ENCODE measurements at regions not wholly inside any gene's neighbourhood (a gene's known extent, or its start where the extent isn't known, plus 50 kb on each side); places are given as distances from the start of the nearest gene placed in this dataset.
A peak's percentile ranks its signal among the peaks of the same experiment; 100 is the strongest.

DNA sequence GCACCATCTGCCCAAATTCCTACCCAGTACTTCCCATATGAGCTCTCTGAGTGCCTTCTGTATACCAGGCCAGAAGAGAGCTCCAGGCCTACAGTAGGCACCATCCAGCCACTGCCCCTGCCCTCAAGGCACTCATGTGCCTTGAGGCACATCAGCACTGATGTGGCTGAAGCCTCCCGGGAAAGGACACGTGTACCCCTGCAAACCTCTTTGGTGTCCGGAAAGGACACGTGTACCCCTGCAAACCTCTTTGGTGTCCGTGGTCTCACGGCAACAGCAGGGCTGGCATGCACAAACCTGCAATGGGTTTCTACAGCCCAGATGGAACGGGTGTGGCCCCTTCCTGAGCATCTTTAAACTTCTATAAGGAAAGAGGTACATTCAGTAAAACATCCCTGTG lies 209.4 kb upstream of the IGF1R start:
- DNase-seq (no peak), ATAC-seq (no peak)
- H3K27ac ChIP-seq = no peak overlapping the region
- peaks cover 0 to 4% (median 0%) of the 10 kb centered on the region in 3 donors for H3K27me3 ChIP-seq (ENCODE audit: insufficient read depth in 3 of 3, low read length in 2 of 3)
- no peak overlapping the region for H3K4me3 ChIP-seq
- H3K9me3 ChIP-seq = no peaks in the 10 kb centered on the region
- intact Hi-C loops (cut with DNase I) = no loop called here
- H3K4me1 ChIP-seq = no peaks in the 10 kb centered on the region
- H3K36me3 ChIP-seq (ENCODE audit: insufficient read depth in 1 of 2, low read depth in 1 of 2) = no peaks in the 10 kb centered on the region
- no peak for TF ChIP-seq CTCF (IDR thresholded peaks at IDR 0.05)
- WGBS, 3 donors = 93 to 94% (median 94%) methylated on average over 7 of the region's 7 CpGs

GRCh38 chr15:98439523-98439942 lies 208.8 kb upstream of the IGF1R start:
- TF ChIP-seq CTCF (IDR thresholded peaks at IDR 0.05) = no peak
- WGBS, 3 donors = 65 to 69% (median 68%) methylated on average over 6 of the region's 6 CpGs
- no peak for ATAC-seq

DNA sequence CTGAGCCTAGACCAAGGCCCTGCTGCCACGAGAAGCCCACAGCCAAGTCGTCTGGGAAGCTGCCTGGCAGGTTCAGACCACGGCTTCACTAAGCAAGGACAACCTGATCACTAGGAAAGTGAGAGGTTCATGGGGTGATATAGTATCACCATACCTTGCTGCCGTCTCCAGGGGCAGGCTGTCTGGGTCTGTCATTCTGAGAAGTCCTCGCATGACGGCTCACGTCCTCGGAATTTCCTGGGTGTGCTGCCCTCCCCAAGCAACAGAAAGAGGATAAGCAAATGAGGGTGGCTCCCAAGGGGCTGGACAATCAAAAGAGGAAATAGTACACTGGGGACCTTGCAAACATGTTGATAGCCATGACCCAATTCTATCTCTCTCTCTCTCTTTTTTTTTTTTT lies 207.4 kb upstream of the IGF1R start:
- no peaks in the 10 kb centered on the region for H3K9me3 ChIP-seq
- TF ChIP-seq CTCF (IDR thresholded peaks at IDR 0.05) = no peak
- H3K27ac ChIP-seq = no peak overlapping the region
- no peaks in the 10 kb centered on the region for H3K36me3 ChIP-seq (ENCODE audit: insufficient read depth in 1 of 2, low read depth in 1 of 2)
- H3K4me1 ChIP-seq = no peaks in the 10 kb centered on the region
- 40 to 69% (median 40%) methylated on average over 8 of the region's 8 CpGs for WGBS, 3 donors
- no peak overlapping the region for H3K4me3 ChIP-seq
- DNase-seq (no peak), ATAC-seq (no peak)
- peaks cover 0 to 7% (median 1%) of the 10 kb centered on the region in 3 donors for H3K27me3 ChIP-seq (ENCODE audit: insufficient read depth in 3 of 3, low read length in 2 of 3)
- intact Hi-C loops (cut with DNase I) = loop anchor here (5.0 to 10.0 kb wide), 3 partner anchors 464 to 636 kb away; no protein-coding TSS in a partner anchor

More at GRCh38 chr15:98439523-98439942, 208.8 kb upstream of the IGF1R start:
- intact Hi-C loops (cut with DNase I) = no loop called here
- Histone ChIP-seq H3K4me1 (no peaks in the 10 kb centered on the region), H3K36me3 (ENCODE audit: insufficient read depth in 1 of 2, low read depth in 1 of 2) (no peaks in the 10 kb centered on the region), H3K27ac (no peak overlapping the region), H3K27me3 (ENCODE audit: insufficient read depth in 3 of 3, low read length in 2 of 3) (peaks cover 0 to 5% (median 3%) of the 10 kb centered on the region in 3 donors), H3K9me3 (no peaks in the 10 kb centered on the region), H3K4me3 (no peak overlapping the region)
- no peak for DNase-seq

DNA sequence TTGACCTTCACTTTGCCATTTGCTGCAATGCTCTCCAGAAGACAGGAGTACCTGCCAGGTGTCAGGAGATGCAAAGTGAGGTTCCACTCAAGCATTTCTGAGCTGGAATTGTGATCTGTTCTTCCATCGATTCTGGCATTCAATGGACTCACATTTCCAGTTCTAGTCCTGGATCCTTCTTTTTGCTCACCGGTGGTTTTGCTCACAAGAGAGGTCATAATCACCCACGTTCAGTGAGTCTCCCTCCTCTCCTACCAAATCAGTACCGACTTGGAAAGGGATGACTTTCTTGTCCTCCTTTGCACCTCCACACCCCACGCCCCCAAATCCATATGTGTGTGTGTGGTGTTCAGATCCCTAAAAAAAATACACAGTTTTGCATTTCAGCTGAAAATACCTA lies 206.7 kb upstream of the IGF1R start:
- no peak for DNase-seq
- 68 to 75% (median 73%) methylated on average over 5 of the region's 5 CpGs for WGBS, 3 donors
- TF ChIP-seq CTCF (IDR thresholded peaks at IDR 0.05) = no peak
- ATAC-seq = no peak
- peaks cover 0 to 7% (median 2%) of the 10 kb centered on the region in 3 donors for H3K27me3 ChIP-seq (ENCODE audit: insufficient read depth in 3 of 3, low read length in 2 of 3)
- H3K4me1 ChIP-seq = no peaks in the 10 kb centered on the region
- no peak overlapping the region for H3K27ac ChIP-seq
- no peak overlapping the region for H3K4me3 ChIP-seq
- H3K36me3 ChIP-seq (ENCODE audit: insufficient read depth in 1 of 2, low read depth in 1 of 2) = no peaks in the 10 kb centered on the region
- H3K9me3 ChIP-seq = no peaks in the 10 kb centered on the region
- intact Hi-C loops (cut with DNase I) = loop anchor here (5.0 to 10.0 kb wide), 3 partner anchors 463 to 636 kb away; no protein-coding TSS in a partner anchor

- Histone ChIP-seq H3K27me3 (ENCODE audit: insufficient read depth in 3 of 3, low read length in 2 of 3) (peaks cover 0 to 7% (median 4%) of the 10 kb centered on the region in 3 donors), H3K4me3 (no peak overlapping the region), H3K9me3 (no peaks in the 10 kb centered on the region), H3K36me3 (ENCODE audit: insufficient read depth in 1 of 2, low read depth in 1 of 2) (no peaks in the 10 kb centered on the region), H3K4me1 (no peaks in the 10 kb centered on the region), H3K27ac (no peak overlapping the region)
- ATAC-seq (peak in 3 of 4 donors; percentile 53 to 64 (median 54)), DNase-seq (no peak)
- TF ChIP-seq CTCF (IDR thresholded peaks at IDR 0.05) = peak; percentile 60
- WGBS, 3 donors = 26 to 27% (median 27%) methylated on average over 4 of the region's 4 CpGs
- intact Hi-C loops (cut with DNase I) = loop anchor here (5.0 to 10.0 kb wide), 3 partner anchors 462 to 635 kb away; no protein-coding TSS in a partner anchor
Measured at GRCh38 chr15:98442379-98442833, 205.9 kb upstream of the IGF1R start.

All from psoas muscle (tissue), 7 donors.